Sigmoid colon (tissue), 6 donors: ENCODE measurements at regions not wholly inside any gene's neighbourhood (a gene's known extent, or its start where the extent isn't known, plus 50 kb on each side); places are given as distances from the start of the nearest gene placed in this dataset.

Experiments
- DNase-seq: peaks from one replicate; pipeline ENCODE4 v3.0.0-alpha.2; 2019
- H3K27ac ChIP-seq, 4 donors: fragments of 200-600 bp; sonication (generic); one replicate each; pipeline ENCODE4 v1.5.1; 2016 to 2019; ENCODE audit warnings: mild to moderate bottlenecking in 1 of 4
- H3K27me3 ChIP-seq, 3 donors: fragments of 200-600 bp; sonication (generic); one replicate each; pipeline ENCODE4 v1.5.1; 2019; ENCODE audit warnings: mild to moderate bottlenecking in 1 of 3
- H3K36me3 ChIP-seq, 4 donors: fragments of 200-600 bp; sonication (generic); one replicate each; pipeline ENCODE4 v1.5.1; 2016 to 2019
- H3K4me1 ChIP-seq, 4 donors: fragments of 200-600 bp; sonication (generic); one replicate each; pipeline ENCODE4 v1.5.1; 2017 to 2019
- H3K4me3 ChIP-seq, 4 donors: fragments of 200-600 bp; sonication (generic); one replicate each; pipeline ENCODE4 v1.5.1; 2017 to 2019; ENCODE audit warnings: mild to moderate bottlenecking in 2 of 4, moderate library complexity in 1 of 4
- H3K9me3 ChIP-seq, 4 donors: fragments of 200-600 bp in 3 of 4; sonication (generic) in 3 of 4; one replicate each; pipeline versions ENCODE4 v1.5.1 to v1.6.1; 2013 to 2019
- EP300 ChIP-seq, 4 donors: sonication (generic); formaldehyde crosslinking; IDR thresholded peaks; one replicate each; pipeline ENCODE4 v1.6.1; 2017; ENCODE audit warnings: antibody characterized with exemption in 4 of 4
- POLR2A ChIP-seq, 2 donors: fragments of 450-650 bp; IDR thresholded peaks; one replicate each; pipeline ENCODE4 v1.6.1; 2016; ENCODE audit warnings: antibody characterized with exemption in 2 of 2, mild to moderate bottlenecking in 2 of 2, moderate library complexity in 2 of 2
- POLR2AphosphoS5 ChIP-seq, 4 donors: sonication (generic); formaldehyde crosslinking; IDR thresholded peaks; one replicate each; pipeline ENCODE4 v1.6.1; 2017; ENCODE audit warnings: antibody characterized with exemption in 4 of 4
- WGBS, 2 donors: extraction: QIAGEN DNeasy Blood & Tissue Kit; methylation state at CpG; one replicate each; pipeline ENCODE4 v1.1.7; 2013; 5-methylcytosine and 5-hydroxymethylcytosine counted together
- intact Hi-C: fragments of 100-400 bp; cut with DNase I; formaldehyde crosslinking; loops from one replicate; pipeline ENCODE4 v1.15.1; 2023
- TF ChIP-seq, protein P1 (sequence below), 4 experiments: fragments of 450-650 bp in 3 of 4; fragments of 200-600 bp in 1 of 4; IDR thresholded peaks; one replicate each; pipeline ENCODE4 v1.5.1; 2016 to 2019; ENCODE audit warnings: antibody characterized with exemption in 4 of 4, mild to moderate bottlenecking in 3 of 4, moderate library complexity in 2 of 4
- donor health status: healthy with polysubstance abuse.
- donor health status: healthy.

- Histone ChIP-seq H3K36me3 (no peaks in the 10 kb centered on the region), H3K9me3 (no peaks in the 10 kb centered on the region), H3K27me3 (no peaks in the 10 kb centered on the region), H3K4me3 (peak overlapping the region in 1 of 4 donors; percentile 15), H3K4me1 (peaks cover 0 to 53% (median 32%) of the 10 kb centered on the region in 4 donors), H3K27ac (peak overlapping the region; percentile 53 to 79 (median 71))
- intact Hi-C loops = loop anchor here (5.0 to 10.0 kb wide), 5 partner anchors 64 to 1001 kb away; no protein-coding TSS in a partner anchor
- TF ChIP-seq POLR2A (IDR thresholded peaks at IDR 0.05) (no peak), EP300 (IDR thresholded peaks at IDR 0.05) (peak in 1 of 4 donors; percentile 28), POLR2AphosphoS5 (IDR thresholded peaks at IDR 0.05) (peak in 3 of 4 donors; percentile 28 to 49 (median 49))
- TF ChIP-seq, protein P1, sequence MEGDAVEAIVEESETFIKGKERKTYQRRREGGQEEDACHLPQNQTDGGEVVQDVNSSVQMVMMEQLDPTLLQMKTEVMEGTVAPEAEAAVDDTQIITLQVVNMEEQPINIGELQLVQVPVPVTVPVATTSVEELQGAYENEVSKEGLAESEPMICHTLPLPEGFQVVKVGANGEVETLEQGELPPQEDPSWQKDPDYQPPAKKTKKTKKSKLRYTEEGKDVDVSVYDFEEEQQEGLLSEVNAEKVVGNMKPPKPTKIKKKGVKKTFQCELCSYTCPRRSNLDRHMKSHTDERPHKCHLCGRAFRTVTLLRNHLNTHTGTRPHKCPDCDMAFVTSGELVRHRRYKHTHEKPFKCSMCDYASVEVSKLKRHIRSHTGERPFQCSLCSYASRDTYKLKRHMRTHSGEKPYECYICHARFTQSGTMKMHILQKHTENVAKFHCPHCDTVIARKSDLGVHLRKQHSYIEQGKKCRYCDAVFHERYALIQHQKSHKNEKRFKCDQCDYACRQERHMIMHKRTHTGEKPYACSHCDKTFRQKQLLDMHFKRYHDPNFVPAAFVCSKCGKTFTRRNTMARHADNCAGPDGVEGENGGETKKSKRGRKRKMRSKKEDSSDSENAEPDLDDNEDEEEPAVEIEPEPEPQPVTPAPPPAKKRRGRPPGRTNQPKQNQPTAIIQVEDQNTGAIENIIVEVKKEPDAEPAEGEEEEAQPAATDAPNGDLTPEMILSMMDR (IDR thresholded peaks at IDR 0.05) = no peak
- DNase-seq = no peak
- WGBS, 2 donors = 53 to 76% methylated on average over 1 of the region's 1 CpG
These were observed 197.5 kb downstream of the PTN start for GRCh38 chr7:137146012-137146455.

GRCh38 chr7:137142376-137142775 lies 201.2 kb downstream of the PTN start:
- DNase-seq = no peak
- Histone ChIP-seq H3K4me1 (peaks cover 0 to 22% (median 10%) of the 10 kb centered on the region in 4 donors), H3K9me3 (no peaks in the 10 kb centered on the region), H3K36me3 (no peaks in the 10 kb centered on the region), H3K27me3 (no peaks in the 10 kb centered on the region), H3K27ac (no peak overlapping the region), H3K4me3 (no peak overlapping the region)
- TF ChIP-seq EP300 (IDR thresholded peaks at IDR 0.05) (no peak), POLR2AphosphoS5 (IDR thresholded peaks at IDR 0.05) (no peak), POLR2A (IDR thresholded peaks at IDR 0.05) (no peak)
- TF ChIP-seq, protein P1 (IDR thresholded peaks at IDR 0.05) = no peak
- intact Hi-C loops = loop anchor here (10.0 kb wide), 3 partner anchors 138 to 998 kb away; no protein-coding TSS in a partner anchor

DNA sequence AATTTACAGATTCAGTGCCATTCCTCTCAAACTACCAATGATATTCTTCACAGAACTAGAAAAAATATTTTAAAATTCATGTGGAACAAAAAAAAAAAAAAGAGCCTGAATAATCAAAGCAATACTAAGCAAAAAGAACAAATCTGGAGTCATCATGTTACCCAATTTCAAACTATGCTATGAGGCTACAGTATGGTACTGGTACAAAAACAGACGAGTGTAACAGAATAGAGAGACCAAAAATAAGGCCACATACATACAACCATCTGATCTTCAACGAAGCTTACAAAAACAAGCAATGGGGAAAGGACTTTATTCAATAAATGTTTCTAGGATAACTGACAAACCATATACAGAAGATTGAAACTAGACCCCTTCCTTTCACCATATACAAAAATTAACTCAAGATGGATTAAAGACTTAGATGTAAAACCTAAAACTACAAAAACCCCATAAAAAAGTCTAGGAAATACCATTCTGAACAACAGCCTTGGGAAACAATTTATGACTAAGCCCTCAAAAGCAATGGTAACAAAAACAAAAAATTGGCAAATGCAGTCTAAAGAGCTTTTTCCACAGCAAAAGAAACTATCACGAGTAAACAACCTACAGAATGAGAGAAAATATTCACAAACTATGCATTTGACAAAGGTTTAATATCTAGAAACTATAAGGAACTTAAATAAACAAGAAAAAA lies 207.7 kb downstream of the PTN start:
- no peaks in the 10 kb centered on the region for H3K9me3 ChIP-seq
- no peaks in the 10 kb centered on the region for H3K36me3 ChIP-seq
- H3K4me3 ChIP-seq = no peak overlapping the region
- H3K27ac ChIP-seq = no peak overlapping the region
- no peaks in the 10 kb centered on the region for H3K27me3 ChIP-seq
- WGBS, 2 donors = 47 to 69% methylated on average over 3 of the region's 3 CpGs
- DNase-seq = no peak
- intact Hi-C loops = no loop called here
- TF ChIP-seq POLR2AphosphoS5 (IDR thresholded peaks at IDR 0.05) (no peak), EP300 (IDR thresholded peaks at IDR 0.05) (no peak), POLR2A (IDR thresholded peaks at IDR 0.05) (no peak)
- TF ChIP-seq, protein P1 (IDR thresholded peaks at IDR 0.05) = no peak
- H3K4me1 ChIP-seq = no peaks in the 10 kb centered on the region

- H3K36me3 ChIP-seq = no peaks in the 10 kb centered on the region
- no peak overlapping the region for H3K27ac ChIP-seq
- no peaks in the 10 kb centered on the region for H3K9me3 ChIP-seq
- TF ChIP-seq, protein P1 (IDR thresholded peaks at IDR 0.05) = no peak
- TF ChIP-seq POLR2A (IDR thresholded peaks at IDR 0.05) = no peak
- TF ChIP-seq EP300 (IDR thresholded peaks at IDR 0.05) = no peak
- no peak for TF ChIP-seq POLR2AphosphoS5 (IDR thresholded peaks at IDR 0.05)
- DNase-seq = no peak
- WGBS, 2 donors = 68 to 77% methylated on average over 3 of the region's 3 CpGs
- intact Hi-C loops = no loop called here
- H3K27me3 ChIP-seq = no peaks in the 10 kb centered on the region
- no peaks in the 10 kb centered on the region for H3K4me1 ChIP-seq
- H3K4me3 ChIP-seq = no peak overlapping the region
These were observed 212.8 kb downstream of the PTN start for GRCh38 chr7:137130751-137131158.
